ENCODE measurements at regions not wholly inside any gene's neighbourhood (a gene's known extent, or its start where the extent isn't known, plus 50 kb on each side); places are given as distances from the start of the nearest gene placed in this dataset.

DNA sequence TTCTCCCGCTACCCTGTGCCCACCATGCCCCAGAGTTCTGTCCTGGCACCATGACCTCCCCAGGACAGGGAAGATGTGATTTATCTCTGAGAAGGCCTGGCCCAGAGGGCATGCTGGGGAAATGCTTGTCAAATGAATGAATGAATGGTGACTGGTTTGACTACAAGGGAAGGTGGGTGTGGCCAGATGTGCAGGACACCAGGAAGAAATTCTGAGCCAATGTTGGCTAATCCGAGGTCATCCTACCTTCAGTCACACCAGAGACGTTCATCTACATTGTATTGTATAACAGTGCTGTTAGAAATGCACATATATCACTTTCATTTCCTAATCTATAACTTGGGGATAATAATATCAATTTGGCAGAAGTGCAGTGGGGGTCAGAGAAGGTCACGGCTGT lies 138.4 kb downstream of the FAM43A start:
- Histone ChIP-seq H3K36me3 (replicated peaks; ENCODE audit: insufficient read depth, low read length) (no peaks in the 10 kb centered on the region), H3K4me1 (ENCODE audit: low read length) (no peaks in the 10 kb centered on the region), H3K4me3 (ENCODE audit: low read length) (no peak overlapping the region), H4K20me1 (ENCODE audit: insufficient read depth, low read length) (no peaks in the 10 kb centered on the region), H3K4me2 (ENCODE audit: low read depth, low read length) (no peak overlapping the region), H3K27me3 (replicated peaks; ENCODE audit: insufficient read depth, low read length) (no peaks in the 10 kb centered on the region), H3K9me2 (replicated peaks; ENCODE audit: insufficient read depth, low read length) (no peaks in the 10 kb centered on the region), H3K79me2 (ENCODE audit: low read length) (no peaks in the 10 kb centered on the region), H3K9me3 (replicated peaks; ENCODE audit: insufficient read depth, low read length) (no peaks in the 10 kb centered on the region), H3F3A (ENCODE audit: insufficient read depth, low read length) (no peaks in the 10 kb centered on the region), H2AFZ (ENCODE audit: low read length) (no peak overlapping the region), H3K27ac (ENCODE audit: low read length) (no peak overlapping the region), H3K9ac (ENCODE audit: low read length) (no peak overlapping the region)
- TF ChIP-seq EZH2 (optimal IDR thresholded peaks at IDR 0.05; ENCODE audit: low read depth, low read length): no peak
- TF ChIP-seq, protein P1, sequence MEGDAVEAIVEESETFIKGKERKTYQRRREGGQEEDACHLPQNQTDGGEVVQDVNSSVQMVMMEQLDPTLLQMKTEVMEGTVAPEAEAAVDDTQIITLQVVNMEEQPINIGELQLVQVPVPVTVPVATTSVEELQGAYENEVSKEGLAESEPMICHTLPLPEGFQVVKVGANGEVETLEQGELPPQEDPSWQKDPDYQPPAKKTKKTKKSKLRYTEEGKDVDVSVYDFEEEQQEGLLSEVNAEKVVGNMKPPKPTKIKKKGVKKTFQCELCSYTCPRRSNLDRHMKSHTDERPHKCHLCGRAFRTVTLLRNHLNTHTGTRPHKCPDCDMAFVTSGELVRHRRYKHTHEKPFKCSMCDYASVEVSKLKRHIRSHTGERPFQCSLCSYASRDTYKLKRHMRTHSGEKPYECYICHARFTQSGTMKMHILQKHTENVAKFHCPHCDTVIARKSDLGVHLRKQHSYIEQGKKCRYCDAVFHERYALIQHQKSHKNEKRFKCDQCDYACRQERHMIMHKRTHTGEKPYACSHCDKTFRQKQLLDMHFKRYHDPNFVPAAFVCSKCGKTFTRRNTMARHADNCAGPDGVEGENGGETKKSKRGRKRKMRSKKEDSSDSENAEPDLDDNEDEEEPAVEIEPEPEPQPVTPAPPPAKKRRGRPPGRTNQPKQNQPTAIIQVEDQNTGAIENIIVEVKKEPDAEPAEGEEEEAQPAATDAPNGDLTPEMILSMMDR (IDR thresholded peaks at IDR 0.05; ENCODE audit: low read length): no peak
- TF ChIP-seq EZH2phosphoT487 (IDR thresholded peaks at IDR 0.05; ENCODE audit: low read length): no peak
- DNase-seq: no peak

DNA sequence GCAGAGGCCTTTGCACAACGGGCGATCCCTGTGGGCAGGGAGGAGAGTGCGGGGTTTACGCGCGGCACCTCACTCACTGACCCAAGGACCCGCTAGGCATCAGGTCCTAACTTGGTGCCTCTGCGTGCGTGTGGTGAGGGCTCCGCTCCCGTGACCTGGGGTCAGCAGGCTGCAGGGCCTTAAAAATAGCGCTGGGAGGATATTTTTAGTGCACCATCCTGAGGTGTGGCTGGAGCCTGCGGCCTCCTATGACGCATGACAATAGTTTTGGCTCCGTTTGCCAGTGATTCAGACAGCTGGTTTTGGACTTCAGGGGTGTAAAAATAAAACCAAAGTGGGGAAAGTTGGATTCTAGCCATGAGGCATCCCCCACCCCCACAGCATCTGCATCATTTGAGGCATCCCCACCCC lies 139.0 kb downstream of the FAM43A start:
- Histone ChIP-seq H3K9ac (ENCODE audit: low read length) (no peak overlapping the region), H3K9me2 (replicated peaks; ENCODE audit: insufficient read depth, low read length) (no peaks in the 10 kb centered on the region), H3K27me3 (replicated peaks; ENCODE audit: insufficient read depth, low read length) (no peaks in the 10 kb centered on the region), H3K4me2 (ENCODE audit: low read depth, low read length) (no peak overlapping the region), H3K36me3 (replicated peaks; ENCODE audit: insufficient read depth, low read length) (no peaks in the 10 kb centered on the region), H2AFZ (ENCODE audit: low read length) (no peak overlapping the region), H4K20me1 (ENCODE audit: insufficient read depth, low read length) (no peaks in the 10 kb centered on the region), H3K27ac (ENCODE audit: low read length) (no peak overlapping the region), H3K9me3 (replicated peaks; ENCODE audit: insufficient read depth, low read length) (no peaks in the 10 kb centered on the region), H3K4me1 (ENCODE audit: low read length) (no peaks in the 10 kb centered on the region), H3F3A (ENCODE audit: insufficient read depth, low read length) (no peaks in the 10 kb centered on the region), H3K4me3 (ENCODE audit: low read length) (no peak overlapping the region), H3K79me2 (ENCODE audit: low read length) (no peaks in the 10 kb centered on the region)
- no peak for DNase-seq
- TF ChIP-seq, protein P1 (IDR thresholded peaks at IDR 0.05; ENCODE audit: low read length): no peak
- no peak for TF ChIP-seq EZH2 (optimal IDR thresholded peaks at IDR 0.05; ENCODE audit: low read depth, low read length)
- TF ChIP-seq EZH2phosphoT487 (IDR thresholded peaks at IDR 0.05; ENCODE audit: low read length): no peak

DNA sequence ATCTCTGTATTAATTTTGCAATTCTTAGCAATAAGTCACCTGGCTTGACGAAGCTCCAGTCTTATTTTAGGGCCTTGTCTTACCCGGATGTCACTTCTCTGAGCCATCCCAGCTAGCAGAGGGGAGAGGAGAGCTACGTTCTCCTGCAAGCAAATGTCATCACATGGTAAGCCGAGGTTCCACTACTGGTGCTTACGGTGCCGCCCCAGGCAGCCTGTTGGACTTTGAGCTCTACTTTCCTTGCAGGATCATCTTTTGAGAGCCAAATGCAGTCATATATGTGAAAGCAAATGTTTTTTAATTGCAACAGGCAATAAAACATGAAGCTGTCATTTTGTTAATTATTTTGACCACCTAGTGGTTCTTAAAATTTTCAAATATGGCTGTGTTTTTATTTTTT lies 140.9 kb downstream of the FAM43A start:
- Histone ChIP-seq H3K4me1 (ENCODE audit: low read length) (no peaks in the 10 kb centered on the region), H3K9me3 (replicated peaks; ENCODE audit: insufficient read depth, low read length) (no peaks in the 10 kb centered on the region), H3K79me2 (ENCODE audit: low read length) (no peaks in the 10 kb centered on the region), H3K4me3 (ENCODE audit: low read length) (no peak overlapping the region), H3K4me2 (ENCODE audit: low read depth, low read length) (no peak overlapping the region), H2AFZ (ENCODE audit: low read length) (no peak overlapping the region), H3F3A (ENCODE audit: insufficient read depth, low read length) (no peaks in the 10 kb centered on the region), H3K9me2 (replicated peaks; ENCODE audit: insufficient read depth, low read length) (no peaks in the 10 kb centered on the region), H3K9ac (ENCODE audit: low read length) (no peak overlapping the region), H3K27me3 (replicated peaks; ENCODE audit: insufficient read depth, low read length) (no peaks in the 10 kb centered on the region), H3K27ac (ENCODE audit: low read length) (no peak overlapping the region), H3K36me3 (replicated peaks; ENCODE audit: insufficient read depth, low read length) (no peaks in the 10 kb centered on the region), H4K20me1 (ENCODE audit: insufficient read depth, low read length) (no peaks in the 10 kb centered on the region)
- TF ChIP-seq EZH2phosphoT487 (IDR thresholded peaks at IDR 0.05; ENCODE audit: low read length) (no peak), EZH2 (optimal IDR thresholded peaks at IDR 0.05; ENCODE audit: low read depth, low read length) (no peak)
- TF ChIP-seq, protein P1 (IDR thresholded peaks at IDR 0.05; ENCODE audit: low read length): no peak
- no peak for DNase-seq

Data from MM.1S (cell line).